ENCODE measurements at regions not wholly inside any gene's neighbourhood (a gene's known extent, or its start where the extent isn't known, plus 50 kb on each side); places are given as distances from the start of the nearest gene placed in this dataset.

GRCh38 chr4:159026329-159026728, 76.5 kb upstream of the RAPGEF2 start:
- ATAC-seq: no peak
- TF ChIP-seq CSRNP3 (CRISPR knock-in tag; IDR thresholded peaks at IDR 0.05): no peak
- TF ChIP-seq CREB5 (CRISPR knock-in tag; IDR thresholded peaks at IDR 0.05; ENCODE audit: low read depth): no peak
- TF ChIP-seq PPARA (CRISPR knock-in tag; IDR thresholded peaks at IDR 0.05; ENCODE audit: borderline replicate concordance): no peak
- no peak for TF ChIP-seq ESRRG (CRISPR knock-in tag; IDR thresholded peaks at IDR 0.05)
- TF ChIP-seq GLIS3 (CRISPR knock-in tag; IDR thresholded peaks at IDR 0.05): no peak
- no peak for TF ChIP-seq PATZ1 (CRISPR knock-in tag; IDR thresholded peaks at IDR 0.05; ENCODE audit: borderline replicate concordance)
- no peak for TF ChIP-seq ISL1 (CRISPR knock-in tag; IDR thresholded peaks at IDR 0.05)
- TF ChIP-seq ZFP3 (CRISPR knock-in tag; IDR thresholded peaks at IDR 0.05): no peak
- TF ChIP-seq SNAI2 (CRISPR knock-in tag; IDR thresholded peaks at IDR 0.05): no peak
- no peak for TF ChIP-seq TCF4 (CRISPR knock-in tag; IDR thresholded peaks at IDR 0.05; ENCODE audit: borderline replicate concordance)
- TF ChIP-seq CSDC2 (CRISPR knock-in tag; IDR thresholded peaks at IDR 0.05): no peak
- TF ChIP-seq TOX (CRISPR knock-in tag; IDR thresholded peaks at IDR 0.05; ENCODE audit: borderline replicate concordance): no peak
- no peak for TF ChIP-seq POU6F1 (CRISPR knock-in tag; IDR thresholded peaks at IDR 0.05; ENCODE audit: borderline replicate concordance, low read depth)
- no peak for TF ChIP-seq OSR1 (CRISPR knock-in tag; IDR thresholded peaks at IDR 0.05)
- no peak for TF ChIP-seq ZNF70 (CRISPR knock-in tag; IDR thresholded peaks at IDR 0.05)
- TF ChIP-seq ZC3H10 (CRISPR knock-in tag; IDR thresholded peaks at IDR 0.05): no peak

- ATAC-seq: no peak
- TF ChIP-seq TSHZ2 (CRISPR knock-in tag; IDR thresholded peaks at IDR 0.05) (no peak), PPARA (CRISPR knock-in tag; IDR thresholded peaks at IDR 0.05; ENCODE audit: borderline replicate concordance) (no peak), TCF4 (CRISPR knock-in tag; IDR thresholded peaks at IDR 0.05; ENCODE audit: borderline replicate concordance) (no peak), CSDC2 (CRISPR knock-in tag; IDR thresholded peaks at IDR 0.05) (no peak), ZNF8 (CRISPR knock-in tag; IDR thresholded peaks at IDR 0.05) (no peak), OSR1 (CRISPR knock-in tag; IDR thresholded peaks at IDR 0.05) (no peak), CSRNP3 (CRISPR knock-in tag; IDR thresholded peaks at IDR 0.05) (no peak), ZFP30 (CRISPR knock-in tag; IDR thresholded peaks at IDR 0.05) (no peak), BACH2 (CRISPR knock-in tag; IDR thresholded peaks at IDR 0.05; ENCODE audit: borderline replicate concordance) (no peak), ISL1 (CRISPR knock-in tag; IDR thresholded peaks at IDR 0.05) (no peak), CREB5 (CRISPR knock-in tag; IDR thresholded peaks at IDR 0.05; ENCODE audit: low read depth) (no peak), GLIS3 (CRISPR knock-in tag; IDR thresholded peaks at IDR 0.05) (no peak), ZNF565 (CRISPR knock-in tag; conservative IDR thresholded peaks at IDR 0.05; ENCODE audit: low read depth) (no peak), ZC3H10 (CRISPR knock-in tag; IDR thresholded peaks at IDR 0.05) (no peak), PATZ1 (CRISPR knock-in tag; IDR thresholded peaks at IDR 0.05; ENCODE audit: borderline replicate concordance) (no peak)
Measured at GRCh38 chr4:159027535-159027934, 75.3 kb upstream of the RAPGEF2 start.

Data from SK-N-SH treated with all-trans-retinoic acid at 6 μM for 48 hours (cell line).